A673 (cell line): ENCODE measurements at regions not wholly inside any gene's neighbourhood (a gene's known extent, or its start where the extent isn't known, plus 50 kb on each side); places are given as distances from the start of the nearest gene placed in this dataset.

ENCODE experiments used
- BruUV-seq: library from RNA; stranded (reverse); fragments of 400-500 nt; replicated peaks from 2 replicates; lab custom pipeline; 2021; lab: Mats Ljungman, UMichigan
- CTCF ChIA-PET: fragments of 300-600 bp; sonication (Branson Sonifier 250); formaldehyde crosslinking; loops from one replicate; lab custom pipeline; 2022; ENCODE audit warnings: antibody characterized with exemption; lab: Charles Lee
- POLR2A ChIA-PET: fragments of 300-600 bp; sonication (Branson Sonifier 250); formaldehyde crosslinking; loops from one replicate; lab custom pipeline; 2022; ENCODE audit warnings: antibody characterized with exemption; ENCODE audit not compliant: low non-redundant PET; lab: Charles Lee
- DNase-seq: peaks from one replicate; pipeline ENCODE4 v3.0.0-alpha.2; 2015; ENCODE audit warnings: low spot score
- H3K27ac ChIP-seq: fragments of 200-600 bp; sonication (generic); 2 replicates; pipeline ENCODE4 v1.5.1; 2016; ENCODE audit warnings: mixed run types, low read depth, mild to moderate bottlenecking, mixed read lengths, antibody characterized with exemption, low read length; ENCODE audit not compliant: poor library complexity, severe bottlenecking
- H3K27me3 ChIP-seq: fragments of 200-600 bp; sonication (generic); replicated peaks from 2 replicates; pipeline ENCODE4 v1.6.1; 2017; ENCODE audit warnings: mixed run types, low read depth, mild to moderate bottlenecking, mixed read lengths, antibody characterized with exemption, low read length; ENCODE audit not compliant: insufficient read depth, poor library complexity
- H3K36me3 ChIP-seq: fragments of 200-600 bp; sonication (generic); 2 replicates; pipeline ENCODE4 v1.6.1; 2016; ENCODE audit warnings: mixed run types, mild to moderate bottlenecking, mixed read lengths, antibody characterized with exemption, low read length; ENCODE audit not compliant: insufficient read depth, poor library complexity, severe bottlenecking
- H3K4me1 ChIP-seq: fragments of 200-600 bp; sonication (generic); 2 replicates; pipeline ENCODE4 v1.6.1; 2017; ENCODE audit warnings: mixed run types, mild to moderate bottlenecking, mixed read lengths, antibody characterized with exemption, low read length; ENCODE audit not compliant: insufficient read depth, poor library complexity, severe bottlenecking
- H3K4me3 ChIP-seq: fragments of 200-600 bp; sonication (generic); 2 replicates; pipeline ENCODE4 v1.5.1; 2016; ENCODE audit warnings: low read depth, mixed run types, mild to moderate bottlenecking, mixed read lengths, low read length; ENCODE audit not compliant: poor library complexity, severe bottlenecking
- H3K9me3 ChIP-seq: fragments of 200-600 bp; sonication (generic); 2 replicates; pipeline ENCODE4 v1.6.1; 2016; ENCODE audit warnings: mixed run types, low read depth, mild to moderate bottlenecking, mixed read lengths, antibody characterized with exemption, low read length; ENCODE audit not compliant: poor library complexity, severe bottlenecking
- EZH2 ChIP-seq: fragments of 200-600 bp; sonication (generic); IDR thresholded peaks from 2 replicates; pipeline ENCODE4 v1.6.1; 2017; ENCODE audit warnings: borderline replicate concordance, low read depth, mild to moderate bottlenecking, mixed read lengths, antibody characterized with exemption, low read length; ENCODE audit not compliant: poor library complexity, severe bottlenecking
- intact Hi-C: fragments of 100-400 bp; cut with micrococcal nuclease; formaldehyde crosslinking; loops from one replicate; pipeline ENCODE4 v1.10.0; 2022; ENCODE audit not compliant: unreplicated experiment
- TF ChIP-seq, protein P1 (sequence below): fragments of 300-800, 200-600 bp; sonication (generic); conservative IDR thresholded peaks from 2 replicates; pipeline ENCODE4 v1.5.1; 2017; ENCODE audit warnings: low read depth, mild to moderate bottlenecking, antibody characterized with exemption, low read length, moderate library complexity, mixed read lengths

DNA sequence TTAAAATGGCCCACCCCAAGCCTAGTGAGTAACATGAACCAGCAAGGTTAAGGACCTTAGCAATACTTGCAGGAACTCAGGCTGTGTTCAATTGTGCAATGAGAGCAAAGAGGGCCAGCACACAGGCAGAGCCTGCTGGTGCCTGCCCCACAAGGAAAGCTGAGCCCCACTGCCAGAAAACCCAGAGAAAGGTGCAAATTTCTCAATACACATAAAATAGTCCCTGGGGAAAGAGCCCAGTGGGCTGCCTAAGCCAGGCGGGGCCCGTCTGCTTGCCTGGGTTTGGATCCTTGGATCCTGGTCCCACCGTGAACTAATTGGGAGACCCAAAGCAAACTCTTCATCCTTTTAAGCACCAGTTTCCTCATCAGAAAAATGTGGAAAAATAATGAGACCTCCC lies 128.5 kb upstream of the CACNA1E start:
- H3K27ac ChIP-seq = no peak overlapping the region
- DNase-seq = no peak
- ChIA-PET POLR2A (no interaction called here), CTCF (no interaction called here)
- TF ChIP-seq, protein P1, sequence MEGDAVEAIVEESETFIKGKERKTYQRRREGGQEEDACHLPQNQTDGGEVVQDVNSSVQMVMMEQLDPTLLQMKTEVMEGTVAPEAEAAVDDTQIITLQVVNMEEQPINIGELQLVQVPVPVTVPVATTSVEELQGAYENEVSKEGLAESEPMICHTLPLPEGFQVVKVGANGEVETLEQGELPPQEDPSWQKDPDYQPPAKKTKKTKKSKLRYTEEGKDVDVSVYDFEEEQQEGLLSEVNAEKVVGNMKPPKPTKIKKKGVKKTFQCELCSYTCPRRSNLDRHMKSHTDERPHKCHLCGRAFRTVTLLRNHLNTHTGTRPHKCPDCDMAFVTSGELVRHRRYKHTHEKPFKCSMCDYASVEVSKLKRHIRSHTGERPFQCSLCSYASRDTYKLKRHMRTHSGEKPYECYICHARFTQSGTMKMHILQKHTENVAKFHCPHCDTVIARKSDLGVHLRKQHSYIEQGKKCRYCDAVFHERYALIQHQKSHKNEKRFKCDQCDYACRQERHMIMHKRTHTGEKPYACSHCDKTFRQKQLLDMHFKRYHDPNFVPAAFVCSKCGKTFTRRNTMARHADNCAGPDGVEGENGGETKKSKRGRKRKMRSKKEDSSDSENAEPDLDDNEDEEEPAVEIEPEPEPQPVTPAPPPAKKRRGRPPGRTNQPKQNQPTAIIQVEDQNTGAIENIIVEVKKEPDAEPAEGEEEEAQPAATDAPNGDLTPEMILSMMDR = no peak
- no peak for TF ChIP-seq EZH2
- H3K9me3 ChIP-seq = no peaks in the 10 kb centered on the region
- no TSS peak for BruUV-seq
- H3K27me3 ChIP-seq = peaks cover 31% of the 10 kb centered on the region
- H3K36me3 ChIP-seq = no peaks in the 10 kb centered on the region
- intact Hi-C loops = no loop called here
- no peak overlapping the region for H3K4me3 ChIP-seq
- no peaks in the 10 kb centered on the region for H3K4me1 ChIP-seq

DNA sequence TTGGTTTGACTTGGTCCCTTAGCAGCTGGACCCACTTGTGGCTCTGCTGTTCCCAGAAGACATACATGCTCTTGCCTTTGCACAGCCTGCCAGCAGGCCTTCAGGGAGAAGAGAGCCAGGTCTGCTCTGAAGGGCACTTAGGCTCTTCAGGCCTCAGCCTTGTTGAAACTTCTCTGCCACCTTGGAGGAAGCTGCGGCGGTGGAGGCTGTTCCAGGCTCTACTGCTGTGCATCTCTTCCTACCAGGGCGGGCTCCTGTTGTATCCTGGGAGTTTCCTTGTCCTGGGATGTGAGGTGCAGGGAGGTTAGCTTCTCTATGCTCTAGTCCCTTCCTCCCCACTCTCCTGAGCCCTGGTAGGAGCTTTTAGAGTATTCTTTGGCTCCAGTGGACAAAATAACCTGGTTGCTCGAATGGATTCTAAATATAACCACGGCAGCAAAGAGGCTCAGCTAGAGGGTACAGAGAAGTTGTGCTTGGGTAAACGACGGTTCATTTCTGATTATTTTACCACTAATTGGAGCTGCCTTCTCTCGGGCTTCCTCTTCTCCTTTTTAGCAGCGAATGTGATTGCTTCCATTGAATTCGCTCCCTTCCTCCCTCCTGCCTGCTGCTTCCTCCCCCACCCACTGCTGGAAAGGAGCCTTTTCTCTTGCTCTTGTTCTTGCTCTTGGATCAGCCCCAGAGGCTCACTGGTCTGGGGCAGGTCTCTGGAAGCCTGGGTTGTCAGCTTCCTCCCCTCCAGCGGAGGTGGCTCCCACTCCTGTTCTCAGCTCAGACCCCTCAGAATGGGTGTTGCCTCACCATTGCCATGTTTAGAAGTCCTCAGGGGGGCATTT lies 126.6 kb upstream of the CACNA1E start:
- Histone ChIP-seq H3K27me3 (peaks cover 37% of the 10 kb centered on the region), H3K4me3 (no peak overlapping the region), H3K27ac (no peak overlapping the region), H3K36me3 (no peaks in the 10 kb centered on the region), H3K9me3 (no peaks in the 10 kb centered on the region), H3K4me1 (no peaks in the 10 kb centered on the region)
- TF ChIP-seq EZH2 = no peak
- TF ChIP-seq, protein P1 = no peak
- BruUV-seq = no TSS peak
- intact Hi-C loops = no loop called here
- POLR2A ChIA-PET = no interaction called here
- no peak for DNase-seq
- CTCF ChIA-PET = no interaction called here

DNA sequence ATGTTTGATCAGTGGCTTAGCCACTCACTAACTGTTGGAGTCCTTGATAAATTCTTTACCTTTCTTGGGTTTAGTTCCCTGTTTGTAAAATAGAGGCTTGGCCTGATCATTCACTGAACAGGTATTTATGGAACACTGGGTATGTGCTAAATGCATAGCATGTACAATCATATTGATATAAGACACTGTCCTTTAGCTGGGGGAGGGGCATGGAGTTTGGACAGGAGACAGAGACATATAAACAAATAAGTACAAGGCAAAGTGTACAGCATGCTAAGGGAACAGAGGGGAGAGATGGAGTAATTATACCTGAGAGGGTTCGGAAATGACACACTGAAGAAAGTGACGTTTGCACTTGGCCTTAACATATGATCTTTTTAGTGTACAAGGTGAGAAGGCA lies 124.3 kb upstream of the CACNA1E start:
- no peaks in the 10 kb centered on the region for H3K9me3 ChIP-seq
- no peak for DNase-seq
- no TSS peak for BruUV-seq
- H3K4me1 ChIP-seq = no peaks in the 10 kb centered on the region
- H3K27ac ChIP-seq = no peak overlapping the region
- H3K4me3 ChIP-seq = no peak overlapping the region
- no peaks in the 10 kb centered on the region for H3K36me3 ChIP-seq
- peaks cover 48% of the 10 kb centered on the region for H3K27me3 ChIP-seq
- intact Hi-C loops = no loop called here
- TF ChIP-seq, protein P1 = no peak
- TF ChIP-seq EZH2 = no peak
- POLR2A ChIA-PET = no interaction called here
- CTCF ChIA-PET = no interaction called here
